Stomach (tissue), 8 donors: ENCODE measurements at regions not wholly inside any gene's neighbourhood (a gene's known extent, or its start where the extent isn't known, plus 50 kb on each side); places are given as distances from the start of the nearest gene placed in this dataset.

Source experiments
- DNase-seq, 2 donors: peaks; one replicate each; pipeline versions ENCODE4 v3.0.0 to v3.0.0-alpha.2; 2013 to 2019
- H3K27ac ChIP-seq, 5 donors: fragments of 200-600 bp in 4 of 5; sonication (generic) in 4 of 5; one replicate each; pipeline ENCODE4 v1.5.1; 2013 to 2019; ENCODE audit warnings: mild to moderate bottlenecking in 1 of 5, moderate library complexity in 1 of 5
- H3K27me3 ChIP-seq, 3 donors: fragments of 200-600 bp; sonication (generic); one replicate each; pipeline ENCODE4 v1.5.1; 2017 to 2019; ENCODE audit warnings: mixed run types in 1 of 3
- H3K36me3 ChIP-seq, 4 donors: fragments of 200-600 bp; sonication (generic); 1 replicate in 3 of 4; 2 replicates in 1 of 4; pipeline ENCODE4 v1.5.1; 2016 to 2019
- H3K4me1 ChIP-seq, 4 donors: fragments of 200-600 bp; sonication (generic); one replicate each; pipeline ENCODE4 v1.5.1; 2016 to 2019
- H3K4me3 ChIP-seq, 4 donors: fragments of 200-600 bp; sonication (generic) in 3 of 4; one replicate each; pipeline ENCODE4 v1.5.1; 2016 to 2019; ENCODE audit warnings: mild to moderate bottlenecking in 1 of 4
- H3K9me3 ChIP-seq, 4 donors: fragments of 200-600 bp; sonication (generic); one replicate each; pipeline ENCODE4 v1.5.1; 2016 to 2019
- EP300 ChIP-seq: sonication (generic); formaldehyde crosslinking; IDR thresholded peaks from one replicate; pipeline ENCODE4 v1.6.1; 2017; ENCODE audit warnings: antibody characterized with exemption
- POLR2A ChIP-seq, 4 donors: fragments of 450-650 bp; IDR thresholded peaks; one replicate each; pipeline ENCODE4 v1.6.1; 2016; ENCODE audit warnings: antibody characterized with exemption in 4 of 4, control low read depth in 2 of 4, mild to moderate bottlenecking in 1 of 4, moderate library complexity in 1 of 4
- POLR2AphosphoS5 ChIP-seq, 3 donors: sonication (generic); formaldehyde crosslinking; IDR thresholded peaks; one replicate each; pipeline ENCODE4 v1.6.1; 2016; ENCODE audit warnings: antibody characterized with exemption in 3 of 3
- WGBS, 5 donors: extraction: QIAGEN DNeasy Blood & Tissue Kit in 3 of 5; methylation state at CpG; one replicate each; pipeline versions ENCODE4 v1.1.5 to v1.1.7; 2013 to 2018; 5-methylcytosine and 5-hydroxymethylcytosine counted together
- intact Hi-C: fragments of 100-400 bp; cut with DNase I; formaldehyde crosslinking; loops from one replicate; pipeline ENCODE4 v1.15.1; 2023; ENCODE audit warnings: low total_unique reads
- TF ChIP-seq, protein P1 (sequence below), 7 experiments: fragments of 450-650 bp in 4 of 7; fragments of 200-600 bp in 3 of 7; sonication (generic) in 3 of 7; IDR thresholded peaks; one replicate each; pipeline ENCODE4 v1.5.1; 2016 to 2019; ENCODE audit warnings: antibody characterized with exemption in 7 of 7, control low read depth in 2 of 7, mild to moderate bottlenecking in 1 of 7
- donor health status: healthy with polysubstance abuse.
- donor health status: Bipolar disorder and iron deficiency.
- donor health status: healthy.

GRCh38 chr2:238634701-238635357 lies 208.1 kb downstream of the ASB1 start:
- Histone ChIP-seq H3K9me3 (no peaks in the 10 kb centered on the region), H3K4me1 (peaks cover 0 to 12% (median 0%) of the 10 kb centered on the region in 4 donors), H3K4me3 (no peak overlapping the region), H3K27me3 (peaks cover 0 to 8% (median 5%) of the 10 kb centered on the region in 3 donors), H3K36me3 (no peaks in the 10 kb centered on the region), H3K27ac (peak overlapping the region in 1 of 5 donors; percentile 34)
- no peak for DNase-seq
- TF ChIP-seq POLR2AphosphoS5 (IDR thresholded peaks at IDR 0.05) (no peak), EP300 (no peak), POLR2A (IDR thresholded peaks at IDR 0.05) (no peak)
- TF ChIP-seq, protein P1, sequence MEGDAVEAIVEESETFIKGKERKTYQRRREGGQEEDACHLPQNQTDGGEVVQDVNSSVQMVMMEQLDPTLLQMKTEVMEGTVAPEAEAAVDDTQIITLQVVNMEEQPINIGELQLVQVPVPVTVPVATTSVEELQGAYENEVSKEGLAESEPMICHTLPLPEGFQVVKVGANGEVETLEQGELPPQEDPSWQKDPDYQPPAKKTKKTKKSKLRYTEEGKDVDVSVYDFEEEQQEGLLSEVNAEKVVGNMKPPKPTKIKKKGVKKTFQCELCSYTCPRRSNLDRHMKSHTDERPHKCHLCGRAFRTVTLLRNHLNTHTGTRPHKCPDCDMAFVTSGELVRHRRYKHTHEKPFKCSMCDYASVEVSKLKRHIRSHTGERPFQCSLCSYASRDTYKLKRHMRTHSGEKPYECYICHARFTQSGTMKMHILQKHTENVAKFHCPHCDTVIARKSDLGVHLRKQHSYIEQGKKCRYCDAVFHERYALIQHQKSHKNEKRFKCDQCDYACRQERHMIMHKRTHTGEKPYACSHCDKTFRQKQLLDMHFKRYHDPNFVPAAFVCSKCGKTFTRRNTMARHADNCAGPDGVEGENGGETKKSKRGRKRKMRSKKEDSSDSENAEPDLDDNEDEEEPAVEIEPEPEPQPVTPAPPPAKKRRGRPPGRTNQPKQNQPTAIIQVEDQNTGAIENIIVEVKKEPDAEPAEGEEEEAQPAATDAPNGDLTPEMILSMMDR (IDR thresholded peaks at IDR 0.05) = no peak
- 76 to 93% (median 78%) methylated on average over 8 to 12 of the region's 12 CpGs for WGBS, 5 donors
- intact Hi-C loops = no loop called here

DNA sequence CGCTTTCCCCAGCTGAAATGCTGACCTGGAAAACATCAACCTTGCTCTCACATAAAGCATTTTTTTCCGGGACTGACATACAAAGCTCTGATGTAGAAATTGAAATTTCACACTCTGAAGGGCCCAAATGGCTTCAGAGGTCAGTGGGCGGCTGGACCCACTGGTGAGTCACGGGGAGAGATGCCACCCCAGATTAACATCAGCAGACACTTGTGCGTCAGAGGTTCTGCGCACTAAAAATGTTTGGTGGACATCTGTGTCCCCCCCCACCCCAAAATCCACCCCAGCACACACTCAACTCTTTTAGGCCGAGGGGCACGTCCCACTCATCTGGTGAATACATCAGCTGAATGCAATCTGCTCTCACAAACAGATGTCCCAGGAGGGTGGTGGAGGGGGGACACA lies 208.9 kb downstream of the ASB1 start:
- Histone ChIP-seq H3K36me3 (no peaks in the 10 kb centered on the region), H3K27ac (peak overlapping the region in 1 of 5 donors; percentile 34), H3K9me3 (no peaks in the 10 kb centered on the region), H3K4me3 (no peak overlapping the region), H3K27me3 (peaks cover 0 to 8% (median 5%) of the 10 kb centered on the region in 3 donors), H3K4me1 (peaks cover 0 to 12% (median 0%) of the 10 kb centered on the region in 4 donors)
- intact Hi-C loops = no loop called here
- 81 to 85% (median 82%) methylated on average over 8 of the region's 8 CpGs for WGBS, 5 donors
- peak in 1 of 2 donors; percentile 43 for DNase-seq
- TF ChIP-seq POLR2A (IDR thresholded peaks at IDR 0.05) (no peak), EP300 (no peak), POLR2AphosphoS5 (IDR thresholded peaks at IDR 0.05) (no peak)
- TF ChIP-seq, protein P1 (IDR thresholded peaks at IDR 0.05) = no peak

DNA sequence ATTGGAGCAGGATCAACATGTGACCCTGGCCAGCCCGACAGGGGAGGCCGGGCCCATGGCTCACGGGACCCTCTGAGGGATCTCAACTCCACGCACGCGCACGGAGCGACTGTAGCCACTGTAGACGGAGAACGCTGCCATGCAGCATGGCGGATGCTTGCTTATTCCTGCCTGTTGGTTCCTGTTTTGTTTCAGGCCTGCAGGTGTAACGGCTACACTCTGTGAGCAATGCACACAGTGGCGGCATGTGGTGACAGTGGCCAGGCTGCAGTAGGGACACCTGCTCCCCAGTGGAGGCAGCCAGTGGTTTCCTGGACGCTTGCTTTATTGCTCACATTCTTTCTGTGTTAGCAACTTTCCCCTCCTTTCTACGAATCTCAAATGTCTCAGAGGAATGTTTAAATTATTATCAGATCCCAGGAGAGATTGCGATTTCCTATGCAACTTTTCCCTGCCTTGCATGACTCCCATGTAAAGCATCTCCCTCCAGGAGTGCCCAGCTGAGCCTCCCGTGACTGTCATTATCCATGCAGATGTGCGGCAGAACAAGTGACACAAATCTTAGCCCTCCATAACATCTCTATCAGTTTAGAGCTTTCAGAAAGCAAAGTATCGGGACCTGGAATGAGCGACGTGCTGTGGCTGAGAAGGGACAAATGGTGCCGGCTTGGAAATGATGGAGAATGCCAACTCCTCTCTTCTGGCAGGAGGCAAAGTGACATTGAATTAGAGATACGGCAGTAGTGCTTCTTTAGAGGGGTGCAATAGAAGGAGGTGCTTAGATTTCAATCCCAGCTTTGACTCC lies 209.7 kb downstream of the ASB1 start:
- Histone ChIP-seq H3K4me3 (no peak overlapping the region), H3K27me3 (peaks cover 0 to 8% (median under 1%) of the 10 kb centered on the region in 3 donors), H3K4me1 (peaks cover 0 to 12% (median 0%) of the 10 kb centered on the region in 4 donors), H3K27ac (peak overlapping the region in 1 of 5 donors; percentile 34), H3K9me3 (no peaks in the 10 kb centered on the region), H3K36me3 (no peaks in the 10 kb centered on the region)
- 79 to 84% (median 82%) methylated on average over 23 of the region's 23 CpGs for WGBS, 5 donors
- intact Hi-C loops = no loop called here
- TF ChIP-seq EP300 (no peak), POLR2AphosphoS5 (IDR thresholded peaks at IDR 0.05) (peak in 1 of 3 donors; percentile 6), POLR2A (IDR thresholded peaks at IDR 0.05) (no peak)
- TF ChIP-seq, protein P1 (IDR thresholded peaks at IDR 0.05) = no peak
- no peak for DNase-seq

GRCh38 chr2:238638100-238638981 lies 209.5 kb upstream of the TWIST2 start:
- TF ChIP-seq POLR2A (IDR thresholded peaks at IDR 0.05) (no peak), EP300 (no peak), POLR2AphosphoS5 (IDR thresholded peaks at IDR 0.05) (no peak)
- TF ChIP-seq, protein P1 (IDR thresholded peaks at IDR 0.05) = no peak
- Histone ChIP-seq H3K27ac (no peak overlapping the region), H3K4me1 (peaks cover 0 to 12% (median 0%) of the 10 kb centered on the region in 4 donors), H3K36me3 (no peaks in the 10 kb centered on the region), H3K4me3 (no peak overlapping the region), H3K27me3 (peaks cover 0 to 8% (median 0%) of the 10 kb centered on the region in 3 donors), H3K9me3 (no peaks in the 10 kb centered on the region)
- no peak for DNase-seq
- 78 to 84% (median 81%) methylated on average over 19 to 20 of the region's 20 CpGs for WGBS, 5 donors
- intact Hi-C loops = no loop called here
